ENCODE measurements at regions not wholly inside any gene's neighbourhood (a gene's known extent, or its start where the extent isn't known, plus 50 kb on each side); places are given as distances from the start of the nearest gene placed in this dataset.
"Not testable (repeated sequence)": the region's sequence is repeated elsewhere in the genome, so short reads cannot be mapped to it uniquely, and the experiment has no call there.

GRCh38 chr9:32172256-32172655 is 212.2 kb upstream of the ACO1 start:
- intact Hi-C loops (cut with DNase I) = no loop called here
- H3K4me3 ChIP-seq = no peak overlapping the region
- no peak for TF ChIP-seq CTCF (IDR thresholded peaks at IDR 0.05)
- H3K4me1 ChIP-seq = no peaks in the 10 kb centered on the region
- DNase-seq (no peak), ATAC-seq (no peak)
- no peak overlapping the region for H3K27ac ChIP-seq
- no peaks in the 10 kb centered on the region for H3K9me3 ChIP-seq
- H3K27me3 ChIP-seq = no peaks in the 10 kb centered on the region
- H3K36me3 ChIP-seq = no peaks in the 10 kb centered on the region

GRCh38 chr9:32177396-32177795 is 207.0 kb upstream of the ACO1 start:
- TF ChIP-seq CTCF (IDR thresholded peaks at IDR 0.05) = no peak
- Histone ChIP-seq H3K4me1 (no peaks in the 10 kb centered on the region), H3K27ac (no peak overlapping the region), H3K36me3 (no peaks in the 10 kb centered on the region), H3K27me3 (no peaks in the 10 kb centered on the region), H3K4me3 (no peak overlapping the region), H3K9me3 (no peaks in the 10 kb centered on the region)
- intact Hi-C loops (cut with DNase I) = no loop called here
- WGBS, 2 donors = 52 to 62% methylated on average over 3 of the region's 3 CpGs
- ATAC-seq = no peak
- no peak for DNase-seq

- H3K4me1 ChIP-seq = no peaks in the 10 kb centered on the region
- H3K36me3 ChIP-seq = no peaks in the 10 kb centered on the region
- DNase-seq (no peak), ATAC-seq (no peak)
- intact Hi-C loops (cut with DNase I) = loop anchor here in 1 of 10 donors (10.0 kb wide), 1 partner anchor 64 kb away; no protein-coding TSS in a partner anchor
- H3K27ac ChIP-seq = no peak overlapping the region
- H3K9me3 ChIP-seq = no peaks in the 10 kb centered on the region
- H3K4me3 ChIP-seq = no peak overlapping the region
- H3K27me3 ChIP-seq = no peaks in the 10 kb centered on the region
- no peak for TF ChIP-seq CTCF (IDR thresholded peaks at IDR 0.05)
- 78 to 79% methylated on average over 1 of the region's 1 CpG for WGBS, 2 donors
These were observed 203.8 kb upstream of the ACO1 start for GRCh38 chr9:32180597-32180996.

- no peak for TF ChIP-seq CTCF (IDR thresholded peaks at IDR 0.05)
- intact Hi-C loops (cut with DNase I) = loop anchor here in 1 of 10 donors (10.0 kb wide), 1 partner anchor 85 kb away; no protein-coding TSS in a partner anchor
- H3K4me1 ChIP-seq = no peaks in the 10 kb centered on the region
- no peak overlapping the region for H3K4me3 ChIP-seq
- no peaks in the 10 kb centered on the region for H3K27me3 ChIP-seq
- no peak for ATAC-seq
- H3K36me3 ChIP-seq = no peaks in the 10 kb centered on the region
- DNase-seq = no peak
- peaks cover 0 to 4% (median 0%) of the 10 kb centered on the region in 11 donors for H3K9me3 ChIP-seq
- H3K27ac ChIP-seq = no peak overlapping the region
These were observed 184.2 kb upstream of the ACO1 start for GRCh38 chr9:32200241-32200640.

GRCh38 chr9:32200896-32201295 is 183.5 kb upstream of the ACO1 start:
- no peak for DNase-seq
- no peak for ATAC-seq
- no peaks in the 10 kb centered on the region for H3K27me3 ChIP-seq
- no peaks in the 10 kb centered on the region for H3K4me1 ChIP-seq
- H3K4me3 ChIP-seq = no peak overlapping the region
- no peaks in the 10 kb centered on the region for H3K36me3 ChIP-seq
- intact Hi-C loops (cut with DNase I) = loop anchor here in 1 of 10 donors (10.0 kb wide), 1 partner anchor 84 kb away; no protein-coding TSS in a partner anchor
- no peak overlapping the region for H3K27ac ChIP-seq
- H3K9me3 ChIP-seq = peaks cover 0 to 4% (median 0%) of the 10 kb centered on the region in 11 donors
- TF ChIP-seq CTCF (IDR thresholded peaks at IDR 0.05) = no peak

- not testable (repeated sequence) for ATAC-seq
These were observed 175.3 kb upstream of the ACO1 start for GRCh38 chr9:32209164-32209563.

More at GRCh38 chr9:32209164-32209563, 175.3 kb upstream of the ACO1 start:
- not testable (repeated sequence) for H3K4me1 ChIP-seq, H3K36me3 ChIP-seq, H3K9me3 ChIP-seq, DNase-seq, H3K4me3 ChIP-seq, H3K27me3 ChIP-seq, H3K27ac ChIP-seq
- 54 to 62% methylated on average over 3 of the region's 3 CpGs for WGBS, 2 donors
- intact Hi-C loops (cut with DNase I) = loop anchor here in 1 of 10 donors (10.0 kb wide), 1 partner anchor 76 kb away; no protein-coding TSS in a partner anchor
